ENCODE measurements at regions not wholly inside any gene's neighbourhood (a gene's known extent, or its start where the extent isn't known, plus 50 kb on each side); places are given as distances from the start of the nearest gene placed in this dataset.

- TF ChIP-seq, protein P1, sequence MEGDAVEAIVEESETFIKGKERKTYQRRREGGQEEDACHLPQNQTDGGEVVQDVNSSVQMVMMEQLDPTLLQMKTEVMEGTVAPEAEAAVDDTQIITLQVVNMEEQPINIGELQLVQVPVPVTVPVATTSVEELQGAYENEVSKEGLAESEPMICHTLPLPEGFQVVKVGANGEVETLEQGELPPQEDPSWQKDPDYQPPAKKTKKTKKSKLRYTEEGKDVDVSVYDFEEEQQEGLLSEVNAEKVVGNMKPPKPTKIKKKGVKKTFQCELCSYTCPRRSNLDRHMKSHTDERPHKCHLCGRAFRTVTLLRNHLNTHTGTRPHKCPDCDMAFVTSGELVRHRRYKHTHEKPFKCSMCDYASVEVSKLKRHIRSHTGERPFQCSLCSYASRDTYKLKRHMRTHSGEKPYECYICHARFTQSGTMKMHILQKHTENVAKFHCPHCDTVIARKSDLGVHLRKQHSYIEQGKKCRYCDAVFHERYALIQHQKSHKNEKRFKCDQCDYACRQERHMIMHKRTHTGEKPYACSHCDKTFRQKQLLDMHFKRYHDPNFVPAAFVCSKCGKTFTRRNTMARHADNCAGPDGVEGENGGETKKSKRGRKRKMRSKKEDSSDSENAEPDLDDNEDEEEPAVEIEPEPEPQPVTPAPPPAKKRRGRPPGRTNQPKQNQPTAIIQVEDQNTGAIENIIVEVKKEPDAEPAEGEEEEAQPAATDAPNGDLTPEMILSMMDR (conservative IDR thresholded peaks at IDR 0.05 in 1 of 2, IDR thresholded peaks at IDR 0.05 in 1 of 2; ENCODE audit: extremely low read depth in 1 of 2, insufficient read depth in 1 of 2, low read depth in 1 of 2, low read length in 2 of 2): no peak
- TF ChIP-seq EZH2 (IDR thresholded peaks at IDR 0.05; ENCODE audit: borderline replicate concordance, low read length): no peak
Observed at GRCh38 chr12:64950711-64951298, 126.4 kb downstream of the TBC1D30 start.
